GM12878 (cell line): ENCODE measurements at regions not wholly inside any gene's neighbourhood (a gene's known extent, or its start where the extent isn't known, plus 50 kb on each side); places are given as distances from the start of the nearest gene placed in this dataset.

Experiments
- ATAC-seq: fragments of 200-7000 bp; cut with Tn5 transposase; 3 replicates; pipeline ENCODE4 v1.9.1; 2020; ENCODE audit warnings: mild to moderate bottlenecking, moderate library complexity
- BruUV-seq: library from RNA; stranded (reverse); fragments of 400-500 nt; replicated peaks from 2 replicates; lab custom pipeline; 2021; lab: Mats Ljungman, UMichigan
- CTCF ChIA-PET: fragments of 300-600 bp; sonication (Branson Sonifier 250); formaldehyde crosslinking; extraction: SDS; loops from one replicate; lab custom pipeline; 2021; ENCODE audit warnings: inconsistent platforms; lab: Yijun Ruan, JAX
- POLR2A ChIA-PET: fragments of 350-600 bp; formaldehyde crosslinking; extraction: SDS; loops from one replicate; lab custom pipeline; 2021; ENCODE audit warnings: inconsistent platforms; lab: Charles Lee
- RAD21 ChIA-PET: fragments of 300-600 bp; sonication (Branson Sonifier 250); formaldehyde crosslinking; loops from one replicate; lab custom pipeline; 2023; ENCODE audit warnings: antibody characterized with exemption; ENCODE audit not compliant: unreplicated experiment; lab: Charles Lee
- SMC1A ChIA-PET: fragments of 300-600 bp; sonication (Branson Sonifier 250); formaldehyde crosslinking; loops from one replicate; lab custom pipeline; 2023; ENCODE audit not compliant: unreplicated experiment, uncharacterized antibody; lab: Charles Lee
- DNase-seq: peaks from one replicate; pipeline ENCODE4 v3.0.0-alpha.2; 2011; ENCODE audit warnings: low read depth, low spot score
- FAIRE-seq: peaks from 3 replicates; lab custom pipeline; 2011; peaks lifted over from hg19 to GRCh38; lab: Jason Lieb, UNC
- H2AFZ ChIP-seq: 2 replicates; pipeline ENCODE4 v1.6.0; 2011; ENCODE audit warnings: low read depth, low read length, control low read depth; ENCODE audit not compliant: control insufficient read depth
- H3K27ac ChIP-seq: 2 replicates; pipeline ENCODE4 v1.5.1; 2011; ENCODE audit warnings: control low read depth; ENCODE audit not compliant: control insufficient read depth, insufficient read depth
- H3K27me3 ChIP-seq, 2 experiments: replicated peaks in 1 of 2; 2 replicates each; pipeline versions ENCODE4 v1.6.0 to v1.6.1; 2011; ENCODE audit warnings: low read length in 1 of 2; ENCODE audit not compliant: control insufficient read depth in 2 of 2, insufficient read depth in 2 of 2
- H3K36me3 ChIP-seq, 2 experiments: 2 replicates each; pipeline ENCODE4 v1.5.1; 2011; ENCODE audit warnings: low read length in 1 of 2; ENCODE audit not compliant: control insufficient read depth in 2 of 2, insufficient read depth in 2 of 2
- H3K4me1 ChIP-seq: 2 replicates; pipeline ENCODE4 v1.6.1; 2011; ENCODE audit warnings: mild to moderate bottlenecking, low read length, moderate library complexity, mixed read lengths; ENCODE audit not compliant: control insufficient read depth, insufficient read depth
- H3K4me2 ChIP-seq: 2 replicates; pipeline ENCODE4 v1.6.0; 2011; ENCODE audit warnings: control low read depth; ENCODE audit not compliant: control insufficient read depth, insufficient read depth
- H3K4me3 ChIP-seq: fragments of 200-600 bp; sonication (generic); 2 replicates; pipeline ENCODE4 v1.5.1; 2016
- H3K79me2 ChIP-seq: 2 replicates; pipeline ENCODE4 v1.6.0; 2011; ENCODE audit warnings: low read length; ENCODE audit not compliant: control insufficient read depth, insufficient read depth
- H3K9ac ChIP-seq: 2 replicates; pipeline ENCODE4 v1.8.0; 2011; ENCODE audit warnings: low read length, control low read depth, mixed read lengths; ENCODE audit not compliant: control insufficient read depth, insufficient read depth
- H3K9me3 ChIP-seq: replicated peaks from 3 replicates; pipeline ENCODE4 v1.5.1; 2011; ENCODE audit warnings: mild to moderate bottlenecking, low read length; ENCODE audit not compliant: control insufficient read depth, insufficient read depth
- H4K20me1 ChIP-seq: 2 replicates; pipeline ENCODE4 v1.6.0; 2011; ENCODE audit not compliant: control insufficient read depth, insufficient read depth
- BHLHE40 ChIP-seq, 2 experiments: fragments of 450-650 bp in 1 of 2; IDR thresholded peaks; 2 replicates each; pipeline ENCODE4 v1.6.1; 2011 to 2017; ENCODE audit warnings: low read depth in 2 of 2, borderline replicate concordance in 1 of 2, improper control_type of control experiment in 1 of 2, low read length in 1 of 2, mild to moderate bottlenecking in 1 of 2
- CREB1 ChIP-seq: IDR thresholded peaks from 2 replicates; pipeline ENCODE4 v1.6.1; 2012; ENCODE audit warnings: low read depth, mild to moderate bottlenecking, inconsistent platforms
- GATAD2B ChIP-seq: fragments of 450-650 bp; conservative IDR thresholded peaks from 2 replicates; pipeline ENCODE4 v1.6.1; 2017; ENCODE audit warnings: low read depth, mild to moderate bottlenecking, moderate library complexity
- HDAC2 ChIP-seq: fragments of 200-600 bp; sonication (generic); IDR thresholded peaks from 2 replicates; pipeline ENCODE4 v1.6.1; 2017
- MXI1 ChIP-seq: fragments of 150-350 bp; IDR thresholded peaks from 2 replicates; pipeline ENCODE4 v1.6.1; 2011; ENCODE audit warnings: low read depth, mild to moderate bottlenecking, inconsistent platforms, low read length, improper control_type of control experiment
- NFYA ChIP-seq: IDR thresholded peaks from 2 replicates; pipeline ENCODE4 v1.6.1; 2011; ENCODE audit warnings: low read depth, mild to moderate bottlenecking, low read length, improper control_type of control experiment, borderline replicate concordance
- TBL1XR1 ChIP-seq: IDR thresholded peaks from 2 replicates; pipeline ENCODE4 v1.6.1; 2012; ENCODE audit warnings: low read depth, low read length, improper control_type of control experiment
- ZSCAN29 ChIP-seq: fragments of 450-650 bp; IDR thresholded peaks from 2 replicates; pipeline ENCODE4 v1.6.1; 2017; ENCODE audit warnings: mild to moderate bottlenecking, moderate library complexity
- WGBS: methylation state at CpG from one replicate; pipeline ENCODE4 v1.1.6; 2016; ENCODE audit warnings: low lambda C conversion rate; ENCODE audit not compliant: insufficient replicate concordance, insufficient coverage; ENCODE audit errors: missing lambda C conversion rate; 5-methylcytosine and 5-hydroxymethylcytosine counted together
- in situ Hi-C: fragments of 300-500 bp; cut with MboI; formaldehyde crosslinking; loops from 9 replicates; pipeline ENCODE4 v1.14.3; 2018; ENCODE audit warnings: mixed read lengths
- intact Hi-C: fragments of 100-400 bp; cut with micrococcal nuclease; formaldehyde crosslinking; loops from one replicate; pipeline ENCODE4 v1.14.2; 2022; ENCODE audit not compliant: unreplicated experiment

DNA sequence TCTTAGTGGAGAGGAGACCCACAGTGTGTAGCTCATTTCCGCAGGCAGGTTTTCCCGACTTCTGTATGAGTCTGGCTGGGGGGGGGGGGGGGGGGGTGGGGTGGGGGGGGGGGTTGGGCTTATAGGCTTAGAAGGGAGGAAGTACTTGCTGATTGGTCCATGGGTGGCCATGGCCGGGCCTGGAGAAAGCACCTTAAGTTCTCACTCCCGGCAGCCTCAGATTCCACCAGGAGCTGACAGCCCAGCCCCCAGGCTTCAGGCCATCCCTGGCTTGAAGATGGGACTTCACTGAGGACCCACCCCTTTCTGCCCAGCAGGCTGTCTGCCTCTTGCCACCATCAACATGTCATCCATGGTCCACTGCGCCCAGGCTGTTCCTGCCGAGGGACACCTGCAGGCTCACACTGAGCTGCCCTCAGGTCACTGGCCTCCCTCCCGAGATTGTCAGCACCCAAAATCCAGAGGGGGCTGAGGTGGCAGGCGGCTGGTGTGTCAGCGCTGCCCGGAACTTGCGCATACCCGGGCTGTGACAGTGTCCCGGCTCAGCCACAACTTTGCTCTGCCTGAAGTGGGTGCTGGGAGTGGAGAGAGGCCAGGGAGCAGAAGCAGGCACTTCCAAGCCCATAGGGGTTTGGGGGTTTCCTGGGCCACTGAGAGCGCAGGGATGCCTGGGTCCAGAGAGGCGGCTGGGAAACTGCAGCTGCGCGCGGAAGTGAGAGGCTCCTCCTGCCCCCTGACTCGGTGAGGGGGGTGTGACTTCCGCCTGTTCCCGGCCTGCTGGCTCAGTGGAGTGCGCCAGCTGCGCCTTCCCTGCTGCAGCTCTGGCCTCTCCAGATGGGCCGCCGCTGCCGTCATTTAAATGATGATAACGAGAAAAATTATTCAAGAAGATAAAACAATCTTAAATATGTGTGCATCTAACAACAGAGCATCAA lies 256.1 kb downstream of the RPRM start:
- FAIRE-seq (no peak), DNase-seq (no peak), ATAC-seq (no peak)
- in situ Hi-C loops: no loop called here
- H3K9me3 ChIP-seq: no peaks in the 10 kb centered on the region
- H3K27ac ChIP-seq: no peak overlapping the region
- CTCF ChIA-PET: interaction anchor here (1.5 kb wide), 1 partner anchor 10 kb away, joined by 4 read pairs; no protein-coding TSS in a partner anchor
- RAD21 ChIA-PET: no interaction called here
- H3K4me1 ChIP-seq: no peaks in the 10 kb centered on the region
- no peaks in the 10 kb centered on the region for H3K27me3 ChIP-seq
- no TSS peak for BruUV-seq
- 61% methylated on average over 27 of the region's 27 CpGs for WGBS
- intact Hi-C loops: no loop called here
- no peak overlapping the region for H3K9ac ChIP-seq
- H3K79me2 ChIP-seq: no peaks in the 10 kb centered on the region
- H3K4me2 ChIP-seq: no peak overlapping the region
- POLR2A ChIA-PET: no interaction called here
- no peaks in the 10 kb centered on the region for H3K36me3 ChIP-seq
- no peak for TF ChIP-seq BHLHE40 (IDR thresholded peaks at IDR 0.05; ENCODE audit: borderline replicate concordance in 1 of 2, low read depth in 2 of 2, low read length in 1 of 2)
- TF ChIP-seq TBL1XR1: no peak
- no peak for TF ChIP-seq GATAD2B
- TF ChIP-seq MXI1: no peak
- TF ChIP-seq CREB1: no peak
- TF ChIP-seq HDAC2: no peak
- TF ChIP-seq NFYA: no peak
- TF ChIP-seq ZSCAN29: no peak
- no peaks in the 10 kb centered on the region for H4K20me1 ChIP-seq
- H3K4me3 ChIP-seq: no peak overlapping the region
- no peak overlapping the region for H2AFZ ChIP-seq
- SMC1A ChIA-PET: interaction anchor here (0.9 kb wide), 1 partner anchor 16 kb away, joined by 4 read pairs; no protein-coding TSS in a partner anchor
